HG02759 (cell line): ENCODE measurements at regions not wholly inside any gene's neighbourhood (a gene's known extent, or its start where the extent isn't known, plus 50 kb on each side); places are given as distances from the start of the nearest gene placed in this dataset.

Source experiments
- ATAC-seq: cut with Tn5 transposase; IDR thresholded peaks from one replicate; pipeline ENCODE4 v1.9.1; 2021; ENCODE audit warnings: mild to moderate bottlenecking, moderate library complexity; ENCODE audit not compliant: unreplicated experiment

- no peak for ATAC-seq
These were observed 157.9 kb downstream of the RPS12 start for GRCh38 chr6:132972254-132972653.

- ATAC-seq: no peak
These were observed 158.6 kb downstream of the RPS12 start for GRCh38 chr6:132972971-132973370.

GRCh38 chr6:132973514-132973993 is 159.2 kb downstream of the RPS12 start:
- ATAC-seq: no peak

DNA sequence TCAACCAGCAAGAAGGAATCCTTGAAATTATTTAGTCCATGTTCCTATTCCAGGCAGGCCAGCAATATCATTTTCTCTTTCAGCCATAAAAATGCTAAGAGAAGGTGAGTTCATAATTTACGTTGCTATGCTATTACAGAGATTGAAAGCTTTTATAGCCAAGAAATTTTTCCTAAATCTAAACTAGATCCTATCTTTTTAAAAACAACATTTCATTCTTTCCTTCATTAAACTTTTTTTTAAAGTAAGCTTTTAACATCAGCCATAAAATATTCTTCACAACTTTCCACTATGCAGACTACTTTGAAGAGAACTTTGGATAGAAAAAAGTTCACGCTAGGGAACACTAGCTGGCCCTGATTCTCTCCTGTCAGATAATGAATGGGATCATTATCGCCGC is 159.8 kb downstream of the RPS12 start:
- no peak for ATAC-seq

GRCh38 chr6:132977413-132977812 is 163.0 kb downstream of the RPS12 start:
- no peak for ATAC-seq

GRCh38 chr6:132978685-132979084 is 164.3 kb downstream of the RPS12 start:
- ATAC-seq: no peak

DNA sequence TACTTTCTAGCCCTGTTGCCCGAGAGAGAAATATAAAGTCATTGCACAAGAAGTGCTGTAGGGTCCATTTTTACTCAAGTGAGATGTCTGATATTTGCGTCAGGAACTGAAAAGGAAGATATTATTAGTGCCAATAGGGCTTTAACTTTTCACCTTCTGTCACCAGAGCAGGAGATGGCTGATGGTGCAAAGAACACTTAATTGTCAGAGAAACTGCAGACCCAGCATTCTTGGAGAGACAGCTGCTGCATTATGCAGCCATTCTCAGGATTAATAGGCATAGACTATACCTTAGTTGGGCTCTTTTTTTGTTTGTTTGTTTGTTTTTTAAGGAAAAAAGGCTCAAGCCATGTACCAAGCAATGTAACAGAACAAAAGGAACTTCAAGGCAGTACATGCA is 179.4 kb downstream of the RPS12 start:
- ATAC-seq: no peak

GRCh38 chr6:132995009-132995408 is 180.6 kb downstream of the RPS12 start:
- ATAC-seq: no peak

DNA sequence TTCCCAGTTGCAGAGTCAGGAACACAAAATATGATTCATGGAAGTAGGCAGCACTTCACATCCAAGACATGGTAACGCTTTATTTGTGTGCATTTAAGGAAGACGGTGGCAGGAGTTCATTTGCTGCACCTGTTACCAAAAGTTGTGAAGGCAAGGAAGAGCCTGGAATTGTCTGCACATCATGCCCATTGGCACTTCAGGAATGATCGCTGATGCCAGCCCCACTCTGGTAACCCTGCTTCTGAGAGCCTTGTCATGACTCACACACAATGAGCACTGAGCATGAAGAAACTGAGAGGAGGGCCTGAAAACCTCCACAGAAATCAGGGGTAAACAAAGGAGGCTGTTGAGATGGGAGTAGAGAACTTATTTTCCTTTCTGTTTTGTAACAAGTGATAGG is 181.1 kb downstream of the RPS12 start:
- no peak for ATAC-seq

- ATAC-seq: no peak
These were observed 184.0 kb downstream of the RPS12 start for GRCh38 chr6:132998418-132998817.

- ATAC-seq: no peak
These were observed 186.7 kb downstream of the RPS12 start for GRCh38 chr6:133001040-133001565.

DNA sequence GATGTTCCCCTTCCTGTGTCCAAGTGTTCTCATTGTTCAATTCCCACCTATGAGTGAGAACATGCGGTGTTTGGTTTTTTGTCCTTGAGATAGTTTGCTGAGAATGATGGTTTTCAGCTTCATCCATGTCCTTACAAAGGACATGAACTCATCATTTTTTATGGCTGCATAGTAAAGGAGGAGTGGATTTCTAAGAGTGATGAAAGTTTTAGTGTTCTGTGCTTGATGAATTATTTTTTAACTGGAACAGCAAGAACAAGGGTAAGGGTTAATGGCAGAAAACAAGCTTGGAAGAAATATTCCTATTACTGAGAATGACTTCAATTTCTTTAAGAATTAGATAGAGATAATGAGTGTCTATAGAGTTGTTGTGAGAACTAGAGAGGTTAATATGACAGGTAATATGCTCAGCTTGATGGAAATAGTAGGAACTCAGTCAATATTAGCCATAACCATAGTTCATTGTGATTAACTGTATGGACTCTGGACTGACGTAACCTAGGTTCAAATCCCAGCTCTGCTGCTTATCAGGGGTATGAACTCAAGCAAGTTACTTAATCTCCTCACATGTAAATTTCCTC is 190.0 kb downstream of the RPS12 start:
- ATAC-seq: no peak

- ATAC-seq: no peak
These were observed 198.4 kb downstream of the RPS12 start for GRCh38 chr6:133012774-133013173.

GRCh38 chr6:133016631-133017030 is 202.3 kb downstream of the RPS12 start:
- no peak for ATAC-seq

DNA sequence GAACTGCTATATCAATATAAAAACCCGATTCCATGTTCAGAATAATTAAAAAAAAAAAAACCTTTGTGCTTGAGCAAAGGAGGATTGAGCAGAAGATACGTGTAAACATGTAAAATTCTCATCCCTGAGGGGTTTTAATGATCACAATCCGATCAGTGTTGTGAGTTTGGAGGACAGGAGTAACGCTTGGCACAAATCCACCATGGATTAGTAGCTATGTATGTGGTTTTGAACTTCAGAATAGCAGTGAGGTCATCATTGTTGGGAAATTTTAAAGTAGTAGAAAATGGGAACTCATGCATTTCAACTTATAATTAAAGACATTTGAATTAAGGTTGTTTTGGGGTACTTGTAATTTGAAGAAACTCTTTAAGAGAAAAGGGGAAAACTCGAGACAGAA is 203.2 kb downstream of the RPS12 start:
- no peak for ATAC-seq

DNA sequence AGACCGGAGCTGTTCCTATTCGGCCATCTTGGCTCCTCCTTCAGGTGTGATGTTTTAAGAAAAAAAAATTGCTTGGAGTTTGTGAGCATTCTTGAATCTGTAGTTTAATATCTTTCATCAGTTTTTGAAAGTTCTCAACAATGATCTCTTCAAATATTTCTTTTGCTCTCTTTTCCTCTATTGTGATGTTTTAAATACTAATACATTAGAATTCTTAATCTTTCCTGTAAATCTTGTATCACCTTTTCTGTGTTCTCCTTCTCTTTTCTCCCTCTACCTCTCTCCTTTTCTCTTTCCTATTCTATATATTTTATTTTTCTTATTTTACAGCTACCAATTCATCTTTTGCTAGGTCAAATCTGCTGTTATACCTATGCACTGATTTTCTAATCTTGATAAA is 212.3 kb downstream of the RPS12 start:
- ATAC-seq: no peak

DNA sequence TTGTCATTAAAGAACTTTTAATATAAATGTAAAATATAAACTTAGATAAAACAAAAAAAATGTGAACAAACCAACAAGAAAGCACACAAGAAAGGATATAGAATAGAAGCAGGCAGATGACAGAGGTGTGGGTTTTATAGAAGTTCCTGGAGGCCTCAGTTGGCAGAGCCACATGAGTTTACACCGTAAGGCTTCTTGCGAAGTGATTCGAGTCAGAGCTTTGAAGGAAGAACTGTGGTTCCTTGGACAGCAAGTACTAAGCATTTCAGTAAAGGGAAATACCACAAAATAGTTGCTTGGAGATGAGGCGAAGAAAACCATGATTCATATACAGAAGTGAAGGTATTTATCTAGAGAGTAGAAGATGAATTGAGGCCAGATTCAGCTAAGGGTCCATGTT is 207.9 kb upstream of the EYA4 start:
- ATAC-seq: no peak

- ATAC-seq: no peak
These were observed 206.5 kb upstream of the EYA4 start for GRCh38 chr6:133034509-133035206.

DNA sequence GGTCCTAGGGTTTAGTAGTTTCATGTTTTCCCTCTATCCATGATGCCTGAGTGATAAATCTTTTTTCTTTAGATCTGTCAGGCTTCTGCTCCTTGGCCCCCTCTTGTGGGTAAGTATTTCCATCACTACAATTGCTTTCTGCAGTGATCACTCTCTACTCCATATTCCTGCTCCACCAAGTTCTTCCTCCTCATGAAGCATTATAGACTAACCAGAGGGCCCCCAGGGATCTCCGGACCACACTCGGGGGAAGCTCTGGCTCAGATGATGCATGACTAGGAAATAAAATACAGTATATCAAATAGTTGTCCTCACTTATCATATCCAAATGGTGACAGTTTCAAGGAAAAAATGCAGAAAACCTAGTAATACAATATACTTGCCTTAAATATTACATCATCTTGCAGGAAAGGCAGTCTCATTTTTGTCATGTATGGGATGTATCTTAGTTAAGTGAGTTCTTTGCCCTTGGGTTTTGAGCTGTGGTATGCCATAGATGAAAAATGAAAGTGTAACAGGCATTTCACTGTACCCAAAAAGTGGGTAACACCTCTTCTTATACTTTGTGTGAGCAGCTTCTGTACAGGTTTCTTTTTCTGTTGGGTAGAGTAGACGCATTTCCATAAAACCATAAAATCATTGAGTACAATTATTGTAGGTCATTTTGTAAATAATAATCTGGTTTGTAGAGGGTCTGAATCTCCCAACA is 200.9 kb upstream of the EYA4 start:
- ATAC-seq: no peak

- no peak for ATAC-seq
These were observed 200.2 kb upstream of the EYA4 start for GRCh38 chr6:133040803-133041419.

DNA sequence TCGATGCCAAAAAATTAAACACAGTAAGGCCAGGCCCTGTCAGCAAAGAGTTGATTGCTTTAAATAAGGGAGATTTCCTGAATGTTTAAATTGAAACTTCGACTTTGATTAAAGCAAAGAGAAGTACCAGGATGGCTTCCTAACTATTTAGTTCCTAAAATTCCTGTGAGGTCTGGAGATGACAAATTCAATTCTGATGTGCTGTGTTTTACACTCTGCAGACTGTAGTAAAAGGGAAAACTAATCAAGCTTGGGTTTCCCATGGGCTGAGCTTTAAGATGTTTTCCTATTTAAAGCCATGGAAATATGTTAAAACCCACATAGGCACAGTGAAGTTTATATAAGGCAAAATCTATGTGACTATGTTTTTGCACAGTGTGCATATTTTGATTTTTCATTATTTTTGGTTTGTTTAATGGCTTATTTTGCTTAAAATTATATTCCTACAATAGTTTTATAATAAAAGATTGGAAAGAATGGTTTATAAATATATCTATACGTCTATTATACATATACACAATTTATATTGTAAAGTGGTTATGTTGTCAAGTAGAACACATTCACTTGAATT is 198.5 kb upstream of the EYA4 start:
- ATAC-seq: no peak
